SK-N-SH (cell line): ENCODE measurements at regions not wholly inside any gene's neighbourhood (a gene's known extent, or its start where the extent isn't known, plus 50 kb on each side); places are given as distances from the start of the nearest gene placed in this dataset.

Source experiments
- CTCF ChIA-PET: fragments of 300-600, 350-600 bp; formaldehyde crosslinking; extraction: SDS; loops from one replicate; lab custom pipeline; 2021; lab: Yijun Ruan, JAX
- POLR2A ChIA-PET: fragments of 350-600 bp; sonication (Branson Sonifier 250); formaldehyde crosslinking; extraction: SDS; loops from one replicate; lab custom pipeline; 2020; ENCODE audit warnings: antibody characterized with exemption, inconsistent platforms; lab: Yijun Ruan, JAX
- DNase-seq: peaks from one replicate; pipeline ENCODE4 v3.0.0; 2012
- H2AFZ ChIP-seq: fragments of 200-600 bp; sonication (generic); 2 replicates; pipeline ENCODE4 v1.8.1; 2016; ENCODE audit warnings: antibody characterized with exemption, mild to moderate bottlenecking, low read depth
- H3F3A ChIP-seq: fragments of 200-600 bp; sonication (generic); replicated peaks from 2 replicates; pipeline ENCODE3; 2016; ENCODE audit warnings: antibody characterized with exemption, mild to moderate bottlenecking; ENCODE audit not compliant: insufficient read depth
- H3K27ac ChIP-seq, 2 experiments: fragments of 200-500 bp in 1 of 2; fragments of 200-600 bp in 1 of 2; sonication (Bioruptor generic) in 1 of 2; sonication (generic), shearing (Covaris generic) in 1 of 2; 2 replicates each; pipeline versions ENCODE4 v1.5.1 to v1.6.1; 2014 to 2016; ENCODE audit warnings: low read depth in 2 of 2, inconsistent platforms in 1 of 2, low read length in 1 of 2, mild to moderate bottlenecking in 1 of 2, mixed read lengths in 1 of 2
- H3K27me3 ChIP-seq: fragments of 200-600 bp; sonication (generic), shearing (Covaris generic); 2 replicates; pipeline ENCODE4 v1.6.1; 2016; ENCODE audit warnings: mixed run types; ENCODE audit not compliant: insufficient read depth
- H3K36me3 ChIP-seq, 2 experiments: fragments of 200-500 bp in 1 of 2; fragments of 200-600 bp in 1 of 2; sonication (Bioruptor generic) in 1 of 2; sonication (generic) in 1 of 2; replicated peaks in 1 of 2; 2 replicates each; pipeline versions ENCODE3 to v1.5.1; 2014 to 2016; ENCODE audit warnings: low read length in 1 of 2, mild to moderate bottlenecking in 1 of 2; ENCODE audit not compliant: insufficient read depth in 2 of 2, control insufficient read depth in 1 of 2
- H3K4me1 ChIP-seq, 2 experiments: fragments of 200-500 bp in 1 of 2; fragments of 200-600 bp in 1 of 2; sonication (Bioruptor generic) in 1 of 2; sonication (generic), shearing (Covaris generic) in 1 of 2; 2 replicates each; pipeline versions ENCODE4 v1.5.1 to v1.6.1; 2014 to 2016; ENCODE audit warnings: low read depth in 1 of 2, low read length in 1 of 2, mixed run types in 1 of 2; ENCODE audit not compliant: insufficient read depth in 2 of 2, control insufficient read depth in 1 of 2
- H3K4me2 ChIP-seq: fragments of 200-600 bp; sonication (generic), shearing (Covaris generic); 2 replicates; pipeline ENCODE4 v1.6.1; 2017; ENCODE audit warnings: mixed run types
- H3K4me3 ChIP-seq, 2 experiments: fragments of 200-500 bp in 1 of 2; fragments of 200-600 bp in 1 of 2; sonication (Bioruptor generic) in 1 of 2; sonication (generic), shearing (Covaris generic) in 1 of 2; 2 replicates each; pipeline versions ENCODE4 v1.5.1 to v1.8.1; 2014 to 2016; ENCODE audit warnings: low read depth in 2 of 2, inconsistent platforms in 1 of 2, low read length in 1 of 2, mild to moderate bottlenecking in 1 of 2, mixed read lengths in 1 of 2, moderate library complexity in 1 of 2
- H3K79me2 ChIP-seq: fragments of 200-600 bp; sonication (generic); 2 replicates; pipeline ENCODE4 v1.8.1; 2017; ENCODE audit warnings: mild to moderate bottlenecking; ENCODE audit not compliant: insufficient read depth
- H3K9ac ChIP-seq: fragments of 200-600 bp; sonication (generic); 2 replicates; pipeline ENCODE4 v1.6.1; 2017; ENCODE audit warnings: mixed run types
- H3K9me2 ChIP-seq: fragments of 200-600 bp; sonication (generic); 2 replicates; pipeline ENCODE4 v1.6.1; 2017; ENCODE audit warnings: mixed run types
- H3K9me3 ChIP-seq: fragments of 200-600 bp; sonication (generic); 2 replicates; pipeline ENCODE4 v1.6.1; 2017; ENCODE audit warnings: mixed run types, mild to moderate bottlenecking, moderate library complexity
- H4K20me1 ChIP-seq: fragments of 200-600 bp; sonication (generic); 2 replicates; pipeline ENCODE4 v1.6.1; 2017; ENCODE audit warnings: mild to moderate bottlenecking, mixed run types; ENCODE audit not compliant: insufficient read depth
- CHD2 ChIP-seq: fragments of 150-350 bp; IDR thresholded peaks from 2 replicates; pipeline ENCODE4 v1.6.1; 2018; ENCODE audit warnings: low read length; ENCODE audit not compliant: partially characterized antibody
- CTCF ChIP-seq: fragments of 200-600 bp; sonication (generic); IDR thresholded peaks from 2 replicates; pipeline ENCODE4 v1.6.1; 2017; ENCODE audit warnings: antibody characterized with exemption, mild to moderate bottlenecking, moderate library complexity
- ELF1 ChIP-seq: IDR thresholded peaks from 2 replicates; pipeline ENCODE4 v1.4.0; 2012
- EP300 ChIP-seq, 2 experiments: IDR thresholded peaks; 2 replicates each; pipeline versions ENCODE4 v1.4.0 to v1.6.1; 2012; ENCODE audit warnings: borderline replicate concordance in 1 of 2, low read depth in 1 of 2, low read length in 1 of 2
- FOXM1 ChIP-seq: IDR thresholded peaks from 2 replicates; pipeline ENCODE4 v1.4.0; 2012; ENCODE audit warnings: low read depth, mild to moderate bottlenecking
- GABPA ChIP-seq: IDR thresholded peaks from 2 replicates; pipeline ENCODE4 v1.4.0; 2012; ENCODE audit warnings: low read depth, mild to moderate bottlenecking
- GATA2 ChIP-seq: sonication (generic); formaldehyde crosslinking; IDR thresholded peaks from 2 replicates; pipeline ENCODE4 v1.5.0; 2020; ENCODE audit warnings: mild to moderate bottlenecking, missing genetic modification reagents
- IRF3 ChIP-seq: fragments of 150-350 bp; IDR thresholded peaks from 2 replicates; pipeline ENCODE4 v1.6.1; 2016; ENCODE audit warnings: mild to moderate bottlenecking, low read depth, low read length
- MAX ChIP-seq: IDR thresholded peaks from 2 replicates; pipeline ENCODE4 v1.4.0; 2012; ENCODE audit warnings: low read depth
- MEF2A ChIP-seq: IDR thresholded peaks from 2 replicates; pipeline ENCODE4 v1.4.0; 2012; ENCODE audit warnings: low read depth, borderline replicate concordance
- NRF1 ChIP-seq: IDR thresholded peaks from 2 replicates; pipeline ENCODE4 v1.6.1; 2012; ENCODE audit warnings: low read depth, mild to moderate bottlenecking, low read length
- RAD21 ChIP-seq: IDR thresholded peaks from 2 replicates; pipeline ENCODE4 v1.6.1; 2012; ENCODE audit warnings: mild to moderate bottlenecking, low read length
- RCOR1 ChIP-seq: fragments of 150-350 bp; IDR thresholded peaks from 2 replicates; pipeline ENCODE4 v1.6.1; 2017; ENCODE audit warnings: antibody characterized with exemption, low read length
- RFX5 ChIP-seq: IDR thresholded peaks from 2 replicates; pipeline ENCODE4 v1.6.1; 2012; ENCODE audit warnings: mild to moderate bottlenecking, improper control_type of control experiment, low read length
- RXRA ChIP-seq: IDR thresholded peaks from 2 replicates; pipeline ENCODE4 v1.4.0; 2012; ENCODE audit warnings: low read depth, mild to moderate bottlenecking, borderline replicate concordance
- SMC3 ChIP-seq: IDR thresholded peaks from 2 replicates; pipeline ENCODE4 v1.6.1; 2012; ENCODE audit warnings: low read depth, low read length, improper control_type of control experiment
- TAF1 ChIP-seq: IDR thresholded peaks from 2 replicates; pipeline ENCODE4 v1.6.1; 2012; ENCODE audit warnings: low read depth, mild to moderate bottlenecking, low read length, moderate library complexity, borderline replicate concordance
- TCF12 ChIP-seq: IDR thresholded peaks from 2 replicates; pipeline ENCODE4 v1.4.0; 2012
- USF1 ChIP-seq: IDR thresholded peaks from 2 replicates; pipeline ENCODE4 v1.4.0; 2012; ENCODE audit warnings: low read depth, borderline replicate concordance
- USF2 ChIP-seq: fragments of 150-350 bp; IDR thresholded peaks from 2 replicates; pipeline ENCODE4 v1.6.1; 2017; ENCODE audit warnings: antibody characterized with exemption, low read length, low read depth, borderline replicate concordance
- ZBTB33 ChIP-seq: IDR thresholded peaks from 2 replicates; pipeline ENCODE4 v1.4.0; 2012; ENCODE audit warnings: low read depth, borderline replicate concordance
- WGBS: methylation state at CpG from one replicate; pipeline ENCODE4 v1.1.6; 2017; ENCODE audit warnings: low lambda C conversion rate; 5-methylcytosine and 5-hydroxymethylcytosine counted together

- Histone ChIP-seq H3K79me2 (no peaks in the 10 kb centered on the region), H3K4me3 (no peak overlapping the region), H3K9me3 (no peaks in the 10 kb centered on the region), H2AFZ (no peak overlapping the region), H3K9me2 (no peaks in the 10 kb centered on the region), H3K4me2 (no peak overlapping the region), H4K20me1 (no peaks in the 10 kb centered on the region), H3K4me1 (peaks cover 0 to 12% of the 10 kb centered on the region in 2 experiments; a peak in 2 of 4 replicates), H3K27me3 (no peaks in the 10 kb centered on the region), H3F3A (no peaks in the 10 kb centered on the region), H3K36me3 (no peaks in the 10 kb centered on the region), H3K27ac (no peak overlapping the region), H3K9ac (no peak overlapping the region)
- POLR2A ChIA-PET = no interaction called here
- no peak for TF ChIP-seq RFX5
- CTCF ChIA-PET = no interaction called here
- no peak for DNase-seq
Observed at GRCh38 chr6:145345094-145345493, 390.2 kb downstream of the EPM2A start.

- H3K4me3 ChIP-seq = no peak overlapping the region
- POLR2A ChIA-PET = no interaction called here
- no peaks in the 10 kb centered on the region for H3K9me2 ChIP-seq
- no peak overlapping the region for H3K9ac ChIP-seq
- no peaks in the 10 kb centered on the region for H3F3A ChIP-seq
- no peak overlapping the region for H2AFZ ChIP-seq
- WGBS = 30% methylated on average over 2 of the region's 2 CpGs
- no peak overlapping the region for H3K27ac ChIP-seq
- no peaks in the 10 kb centered on the region for H3K9me3 ChIP-seq
- no peaks in the 10 kb centered on the region for H3K36me3 ChIP-seq
- no peaks in the 10 kb centered on the region for H3K27me3 ChIP-seq
- H3K4me1 ChIP-seq = peaks cover 0 to 16% of the 10 kb centered on the region in 2 experiments; a peak in 2 of 4 replicates
- H3K79me2 ChIP-seq = no peaks in the 10 kb centered on the region
- CTCF ChIA-PET = no interaction called here
- H3K4me2 ChIP-seq = no peak overlapping the region
- DNase-seq = no peak
- TF ChIP-seq ZBTB33 (no peak), TCF12 (no peak), ELF1 (no peak), GATA2 (CRISPR knock-in tag) (no peak), USF1 (no peak), IRF3 (no peak), EP300 (IDR thresholded peaks at IDR 0.05; ENCODE audit: borderline replicate concordance in 1 of 2, low read depth in 1 of 2, low read length in 1 of 2) (no peak), RXRA (no peak), CHD2 (no peak), RAD21 (no peak), MAX (no peak), FOXM1 (no peak), GABPA (no peak), SMC3 (no peak), RCOR1 (no peak), CTCF (no peak), NRF1 (no peak), MEF2A (no peak), USF2 (no peak), TAF1 (no peak)
- H4K20me1 ChIP-seq = no peaks in the 10 kb centered on the region
Observed at GRCh38 chr6:145347216-145347615, 388.1 kb downstream of the EPM2A start.
